Mammary epithelial cell (primary cell): ENCODE measurements at regions not wholly inside any gene's neighbourhood (a gene's known extent, or its start where the extent isn't known, plus 50 kb on each side); places are given as distances from the start of the nearest gene placed in this dataset.
"Not testable (repeated sequence)": the region's sequence is repeated elsewhere in the genome, so short reads cannot be mapped to it uniquely, and the experiment has no call there.

Experiments used
- CTCF ChIP-seq, 2 donors: IDR thresholded peaks in 1 of 2; conservative IDR thresholded peaks in 1 of 2; 2 replicates each; pipeline ENCODE4 v1.5.1; 2011 to 2012; ENCODE audit warnings: inconsistent platforms in 2 of 2, low read length in 2 of 2, mild to moderate bottlenecking in 2 of 2, control low read depth in 1 of 2, low read depth in 1 of 2; ENCODE audit not compliant: insufficient read depth in 1 of 2; ENCODE audit errors: extremely low read depth in 1 of 2
- EZH2 ChIP-seq: IDR thresholded peaks from 2 replicates; pipeline ENCODE4 v1.6.1; 2012; ENCODE audit warnings: low read length, inconsistent platforms, borderline replicate concordance

GRCh38 chr1:120513531-120513930 is 98.7 kb downstream of the NBPF8 start:
- not testable (repeated sequence) for TF ChIP-seq CTCF (conservative IDR thresholded peaks at IDR 0.05 in 1 of 2, IDR thresholded peaks at IDR 0.05 in 1 of 2; ENCODE audit: extremely low read depth in 1 of 2, insufficient read depth in 1 of 2, low read depth in 1 of 2, low read length in 2 of 2); EZH2
